ENCODE measurements at regions not wholly inside any gene's neighbourhood (a gene's known extent, or its start where the extent isn't known, plus 50 kb on each side); places are given as distances from the start of the nearest gene placed in this dataset.

GRCh38 chr16:6106061-6106460 lies 1008.5 kb upstream of the EEF2KMT start:
- no peak overlapping the region for H2AFZ ChIP-seq (ENCODE audit: low read depth, low read length, severe bottlenecking)
- H3K27me3 ChIP-seq (ENCODE audit: low read length): no peaks in the 10 kb centered on the region
- H4K20me1 ChIP-seq (ENCODE audit: low read depth, low read length): no peaks in the 10 kb centered on the region
- H3F3A ChIP-seq (ENCODE audit: insufficient read depth): no peaks in the 10 kb centered on the region
- no peaks in the 10 kb centered on the region for H3K79me2 ChIP-seq (ENCODE audit: insufficient read depth, low read length)
- no peak overlapping the region for H3K27ac ChIP-seq (ENCODE audit: low read depth, low read length)
- H3K9me2 ChIP-seq (replicated peaks; ENCODE audit: insufficient read depth, low read length): no peaks in the 10 kb centered on the region
- H3K36me3 ChIP-seq (ENCODE audit: low read length): no peaks in the 10 kb centered on the region
- no peak overlapping the region for H3K9ac ChIP-seq (ENCODE audit: low read length)
- no peaks in the 10 kb centered on the region for H3K9me3 ChIP-seq (ENCODE audit: insufficient read depth, low read length)
- TF ChIP-seq EZH2phosphoT487 (conservative IDR thresholded peaks at IDR 0.05; ENCODE audit: low read length): no peak
- TF ChIP-seq, protein P1, sequence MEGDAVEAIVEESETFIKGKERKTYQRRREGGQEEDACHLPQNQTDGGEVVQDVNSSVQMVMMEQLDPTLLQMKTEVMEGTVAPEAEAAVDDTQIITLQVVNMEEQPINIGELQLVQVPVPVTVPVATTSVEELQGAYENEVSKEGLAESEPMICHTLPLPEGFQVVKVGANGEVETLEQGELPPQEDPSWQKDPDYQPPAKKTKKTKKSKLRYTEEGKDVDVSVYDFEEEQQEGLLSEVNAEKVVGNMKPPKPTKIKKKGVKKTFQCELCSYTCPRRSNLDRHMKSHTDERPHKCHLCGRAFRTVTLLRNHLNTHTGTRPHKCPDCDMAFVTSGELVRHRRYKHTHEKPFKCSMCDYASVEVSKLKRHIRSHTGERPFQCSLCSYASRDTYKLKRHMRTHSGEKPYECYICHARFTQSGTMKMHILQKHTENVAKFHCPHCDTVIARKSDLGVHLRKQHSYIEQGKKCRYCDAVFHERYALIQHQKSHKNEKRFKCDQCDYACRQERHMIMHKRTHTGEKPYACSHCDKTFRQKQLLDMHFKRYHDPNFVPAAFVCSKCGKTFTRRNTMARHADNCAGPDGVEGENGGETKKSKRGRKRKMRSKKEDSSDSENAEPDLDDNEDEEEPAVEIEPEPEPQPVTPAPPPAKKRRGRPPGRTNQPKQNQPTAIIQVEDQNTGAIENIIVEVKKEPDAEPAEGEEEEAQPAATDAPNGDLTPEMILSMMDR (IDR thresholded peaks at IDR 0.05; ENCODE audit: insufficient read depth, low read length, poor library complexity, severe bottlenecking): no peak
- no peak overlapping the region for H3K4me3 ChIP-seq (ENCODE audit: insufficient read depth, low read length, poor library complexity, severe bottlenecking)
- H3K4me2 ChIP-seq (ENCODE audit: low read depth, low read length, poor library complexity, severe bottlenecking): no peak overlapping the region

GRCh38 chr16:6105115-6105514 lies 1007.5 kb upstream of the EEF2KMT start:
- Histone ChIP-seq H3K4me2 (ENCODE audit: low read depth, low read length, poor library complexity, severe bottlenecking) (no peak overlapping the region), H3K27ac (ENCODE audit: low read depth, low read length) (no peak overlapping the region), H4K20me1 (ENCODE audit: low read depth, low read length) (no peaks in the 10 kb centered on the region), H3K9ac (ENCODE audit: low read length) (no peak overlapping the region), H3K27me3 (ENCODE audit: low read length) (no peaks in the 10 kb centered on the region), H3K9me2 (replicated peaks; ENCODE audit: insufficient read depth, low read length) (no peaks in the 10 kb centered on the region), H3K9me3 (ENCODE audit: insufficient read depth, low read length) (no peaks in the 10 kb centered on the region), H3K4me3 (ENCODE audit: insufficient read depth, low read length, poor library complexity, severe bottlenecking) (no peak overlapping the region), H3F3A (ENCODE audit: insufficient read depth) (no peaks in the 10 kb centered on the region), H3K79me2 (ENCODE audit: insufficient read depth, low read length) (no peaks in the 10 kb centered on the region), H3K36me3 (ENCODE audit: low read length) (no peaks in the 10 kb centered on the region), H2AFZ (ENCODE audit: low read depth, low read length, severe bottlenecking) (no peak overlapping the region)
- TF ChIP-seq, protein P1 (IDR thresholded peaks at IDR 0.05; ENCODE audit: insufficient read depth, low read length, poor library complexity, severe bottlenecking): no peak
- no peak for TF ChIP-seq EZH2phosphoT487 (conservative IDR thresholded peaks at IDR 0.05; ENCODE audit: low read length)

DNA sequence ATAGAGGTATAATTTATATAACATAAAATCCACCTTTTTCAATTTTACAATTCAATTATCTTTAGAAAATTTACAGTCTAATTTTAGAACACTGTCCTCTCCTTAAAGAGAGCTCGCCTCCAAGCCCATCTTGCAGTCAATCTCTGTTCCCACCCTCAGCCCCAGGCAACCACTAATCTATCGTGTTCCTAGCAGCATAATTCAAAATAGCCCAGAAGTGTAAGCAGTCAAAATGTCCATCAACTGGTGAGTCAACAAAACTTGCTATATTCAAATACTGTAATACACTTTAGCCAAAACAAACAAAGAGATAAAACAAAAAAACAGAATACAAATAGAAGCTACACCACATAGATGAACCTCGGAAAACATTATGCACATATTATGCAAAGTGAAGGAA lies 1006.8 kb upstream of the EEF2KMT start:
- Histone ChIP-seq H3K9ac (ENCODE audit: low read length) (no peak overlapping the region), H4K20me1 (ENCODE audit: low read depth, low read length) (no peaks in the 10 kb centered on the region), H3K79me2 (ENCODE audit: insufficient read depth, low read length) (no peaks in the 10 kb centered on the region), H3K36me3 (ENCODE audit: low read length) (no peaks in the 10 kb centered on the region), H3K27ac (ENCODE audit: low read depth, low read length) (no peak overlapping the region), H3K27me3 (ENCODE audit: low read length) (no peaks in the 10 kb centered on the region), H3K9me2 (replicated peaks; ENCODE audit: insufficient read depth, low read length) (no peaks in the 10 kb centered on the region), H2AFZ (ENCODE audit: low read depth, low read length, severe bottlenecking) (no peak overlapping the region), H3K9me3 (ENCODE audit: insufficient read depth, low read length) (no peaks in the 10 kb centered on the region), H3K4me3 (ENCODE audit: insufficient read depth, low read length, poor library complexity, severe bottlenecking) (no peak overlapping the region), H3F3A (ENCODE audit: insufficient read depth) (no peaks in the 10 kb centered on the region), H3K4me2 (ENCODE audit: low read depth, low read length, poor library complexity, severe bottlenecking) (no peak overlapping the region)
- TF ChIP-seq, protein P1 (IDR thresholded peaks at IDR 0.05; ENCODE audit: insufficient read depth, low read length, poor library complexity, severe bottlenecking): no peak
- TF ChIP-seq EZH2phosphoT487 (conservative IDR thresholded peaks at IDR 0.05; ENCODE audit: low read length): no peak

Measured in SU-DHL-6 (cell line).